ENCODE measurements at regions not wholly inside any gene's neighbourhood (a gene's known extent, or its start where the extent isn't known, plus 50 kb on each side); places are given as distances from the start of the nearest gene placed in this dataset.

DNA sequence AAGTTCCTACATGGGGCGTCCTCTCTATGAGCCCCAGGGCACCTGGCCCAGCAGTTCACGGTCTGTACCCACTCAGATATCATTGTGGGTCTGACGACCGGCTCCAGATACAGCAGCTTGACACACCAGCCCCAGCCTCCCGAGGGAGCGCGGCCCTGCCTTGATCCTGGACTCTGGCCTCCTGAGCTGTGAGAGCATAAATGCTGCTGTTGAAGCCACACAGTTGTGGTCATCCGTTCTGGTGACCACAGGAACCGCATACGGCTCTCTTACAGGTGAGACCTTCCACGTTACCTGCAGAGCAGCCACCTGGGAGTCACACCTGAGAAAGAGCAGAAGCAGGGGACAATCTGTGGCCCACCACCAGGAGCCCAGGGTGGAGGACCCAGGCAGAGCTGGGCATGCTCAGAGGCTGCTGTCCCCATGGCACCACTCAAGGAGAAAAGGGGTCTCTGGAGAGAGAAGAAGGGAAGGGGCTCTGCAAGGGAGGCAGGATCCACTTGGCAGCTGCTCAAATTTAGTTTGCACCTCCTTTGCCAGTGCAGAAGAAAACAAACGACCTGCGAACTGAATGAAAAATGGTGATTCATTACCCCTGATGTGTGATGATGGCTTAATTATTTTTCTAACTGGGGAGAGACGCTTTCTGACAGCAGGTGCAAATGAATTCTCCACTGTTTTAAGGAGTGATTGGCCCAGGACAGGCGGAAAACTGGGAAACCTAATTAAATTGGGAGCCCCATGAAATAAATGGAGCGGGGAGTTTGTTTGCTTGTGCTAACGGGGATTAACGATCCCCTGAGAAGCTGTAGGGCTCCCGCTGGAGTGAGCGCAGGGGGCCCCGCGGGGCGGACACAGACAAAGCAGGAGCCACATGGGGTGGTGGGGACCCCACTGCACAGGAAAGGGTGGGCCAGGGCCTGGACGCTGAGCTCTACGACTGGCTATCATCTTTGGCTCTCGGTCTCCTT, 208.9 kb downstream of the RBFOX3 start:
- H3K9me3 ChIP-seq (replicated peaks; ENCODE audit: control insufficient read depth, low read depth, low read length): no peaks in the 10 kb centered on the region
- WGBS (ENCODE audit: insufficient coverage): 35% methylated on average over 25 of the region's 26 CpGs
- no peak overlapping the region for H3K4me3 ChIP-seq (ENCODE audit: low read length)
- peaks cover 90% of the 10 kb centered on the region for H3K27me3 ChIP-seq (ENCODE audit: control insufficient read depth, insufficient read depth, low read length)
- DNase-seq: no peak
- peaks cover 9% of the 10 kb centered on the region for H3K4me1 ChIP-seq (ENCODE audit: control insufficient read depth, insufficient read depth, low read length)
- no peak overlapping the region for H3K27ac ChIP-seq (ENCODE audit: low read length)
- no peaks in the 10 kb centered on the region for H3K36me3 ChIP-seq (ENCODE audit: control insufficient read depth, insufficient read depth, low read length)

DNA sequence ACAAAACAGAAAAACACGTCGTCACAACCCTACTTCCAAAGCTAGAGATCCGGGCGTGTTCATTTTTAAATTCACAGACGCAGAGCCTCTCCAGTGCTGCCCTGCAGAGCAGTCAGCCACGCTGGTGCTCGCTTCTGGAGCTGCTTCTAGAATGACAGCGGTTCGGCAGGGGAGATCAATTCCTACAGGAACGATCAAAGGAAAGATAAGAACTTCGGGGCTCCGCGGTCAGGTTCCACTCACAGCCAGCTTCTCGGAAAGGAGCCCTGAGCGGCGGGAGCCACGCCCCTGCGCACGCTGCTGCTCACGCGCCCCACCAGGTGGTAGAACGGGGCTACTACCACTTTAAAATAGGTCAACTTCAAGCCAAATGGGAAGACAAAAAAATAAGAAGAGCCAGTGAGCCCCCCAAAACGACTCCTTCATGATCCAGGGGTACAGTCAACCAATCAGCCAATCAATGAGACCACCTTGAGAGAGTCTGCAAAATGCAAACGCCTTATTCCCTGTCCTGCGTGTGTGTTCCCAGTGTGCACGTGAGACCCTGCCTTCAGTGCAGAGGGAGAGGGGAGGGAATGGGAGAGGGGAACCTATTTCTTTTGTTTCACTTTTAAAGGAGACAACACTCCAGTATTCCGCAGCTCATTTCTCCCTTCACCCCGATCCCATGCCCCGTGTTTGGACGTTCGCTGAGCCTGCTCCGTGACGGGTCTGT, 209.7 kb downstream of the RBFOX3 start:
- H3K27me3 ChIP-seq (ENCODE audit: control insufficient read depth, insufficient read depth, low read length): peaks cover 90% of the 10 kb centered on the region
- DNase-seq: peak; percentile 75
- no peaks in the 10 kb centered on the region for H3K9me3 ChIP-seq (replicated peaks; ENCODE audit: control insufficient read depth, low read depth, low read length)
- H3K4me3 ChIP-seq (ENCODE audit: low read length): peak overlapping the region; percentile 17
- WGBS (ENCODE audit: insufficient coverage): 13% methylated on average over 28 of the region's 33 CpGs
- peaks cover 9% of the 10 kb centered on the region for H3K4me1 ChIP-seq (ENCODE audit: control insufficient read depth, insufficient read depth, low read length)
- no peaks in the 10 kb centered on the region for H3K36me3 ChIP-seq (ENCODE audit: control insufficient read depth, insufficient read depth, low read length)
- H3K27ac ChIP-seq (ENCODE audit: low read length): no peak overlapping the region

DNA sequence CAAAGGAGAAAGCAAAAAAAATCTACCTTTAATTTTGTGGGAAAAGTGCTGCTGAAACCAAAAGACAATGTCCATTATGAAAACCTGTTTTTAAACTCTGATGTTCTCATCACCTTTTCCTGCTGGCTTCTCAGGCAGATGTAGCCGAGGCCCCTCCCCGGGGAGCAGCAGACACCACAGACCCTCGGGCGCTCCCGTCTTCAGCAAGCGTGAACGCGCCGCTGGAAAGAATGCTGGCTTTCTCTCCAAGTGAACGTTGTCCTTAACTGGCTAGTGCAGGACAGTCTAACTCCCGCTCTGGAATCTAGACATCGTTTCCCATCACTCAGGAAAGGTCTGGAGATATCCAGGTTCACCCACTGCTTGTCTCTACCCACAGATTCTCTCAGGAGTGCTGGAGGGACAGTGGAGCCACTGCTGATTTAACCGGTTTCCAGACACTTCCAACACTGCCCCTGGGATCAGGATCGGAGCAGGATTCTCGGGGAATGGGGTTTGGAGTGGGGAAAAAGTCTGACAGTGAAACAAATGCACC, 211.2 kb downstream of the RBFOX3 start:
- no peaks in the 10 kb centered on the region for H3K36me3 ChIP-seq (ENCODE audit: control insufficient read depth, insufficient read depth, low read length)
- H3K27me3 ChIP-seq (ENCODE audit: control insufficient read depth, insufficient read depth, low read length): peaks cover 77% of the 10 kb centered on the region
- peaks cover 19% of the 10 kb centered on the region for H3K4me1 ChIP-seq (ENCODE audit: control insufficient read depth, insufficient read depth, low read length)
- H3K27ac ChIP-seq (ENCODE audit: low read length): no peak overlapping the region
- DNase-seq: no peak
- no peaks in the 10 kb centered on the region for H3K9me3 ChIP-seq (replicated peaks; ENCODE audit: control insufficient read depth, low read depth, low read length)
- H3K4me3 ChIP-seq (ENCODE audit: low read length): no peak overlapping the region
- whole genome bisulfite sequencing (ENCODE audit: insufficient coverage): 22% methylated on average over 12 of the region's 15 CpGs

DNA sequence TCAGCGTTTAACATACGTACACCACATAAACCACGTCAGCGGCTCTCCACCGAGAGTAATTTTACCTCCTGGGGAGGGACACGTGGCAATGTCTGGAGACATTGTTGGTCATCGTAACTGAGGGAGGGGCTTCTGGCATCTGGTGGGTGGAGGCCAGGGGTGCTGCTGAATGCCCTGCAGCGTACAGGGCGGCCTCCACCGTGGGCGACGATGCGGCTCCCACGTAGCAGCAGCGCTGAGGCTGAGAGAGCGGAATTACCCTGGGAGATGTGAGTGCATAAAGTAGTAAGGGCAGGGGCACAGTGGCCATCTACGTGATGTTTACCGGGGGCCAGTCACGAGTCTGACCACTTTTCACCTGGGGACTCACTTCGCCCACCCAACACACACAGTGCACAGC, 212.4 kb downstream of the RBFOX3 start:
- Histone ChIP-seq H3K27me3 (ENCODE audit: control insufficient read depth, insufficient read depth, low read length) (peaks cover 76% of the 10 kb centered on the region), H3K9me3 (replicated peaks; ENCODE audit: control insufficient read depth, low read depth, low read length) (no peaks in the 10 kb centered on the region), H3K4me1 (ENCODE audit: control insufficient read depth, insufficient read depth, low read length) (peaks cover 26% of the 10 kb centered on the region), H3K27ac (ENCODE audit: low read length) (no peak overlapping the region), H3K36me3 (ENCODE audit: control insufficient read depth, insufficient read depth, low read length) (no peaks in the 10 kb centered on the region), H3K4me3 (ENCODE audit: low read length) (no peak overlapping the region)
- no peak for DNase-seq
- WGBS (ENCODE audit: insufficient coverage): 74% methylated on average over 15 of the region's 20 CpGs

DNA sequence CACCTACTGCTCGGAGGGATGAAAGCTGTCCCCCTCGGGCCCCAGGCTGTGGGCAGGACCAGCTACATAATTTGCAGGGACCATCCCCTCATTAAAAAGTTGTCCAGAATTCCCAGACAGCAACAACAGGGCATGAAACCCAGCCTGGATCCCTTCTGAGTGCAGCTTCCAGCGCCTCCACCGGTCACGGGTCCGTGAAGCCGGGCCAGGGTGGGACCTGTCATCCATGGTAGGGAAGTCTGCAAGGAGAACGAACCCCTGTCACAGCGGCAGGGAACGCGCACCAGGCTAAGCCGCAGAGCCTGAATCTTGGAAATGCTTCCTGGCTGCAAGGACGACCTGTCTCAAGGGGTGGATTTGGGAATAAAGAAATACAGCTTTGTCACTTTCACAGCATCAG, 214.2 kb downstream of the RBFOX3 start:
- DNase-seq: peak; percentile 37
- Histone ChIP-seq H3K27ac (ENCODE audit: low read length) (no peak overlapping the region), H3K4me3 (ENCODE audit: low read length) (no peak overlapping the region), H3K9me3 (replicated peaks; ENCODE audit: control insufficient read depth, low read depth, low read length) (no peaks in the 10 kb centered on the region), H3K27me3 (ENCODE audit: control insufficient read depth, insufficient read depth, low read length) (peaks cover 77% of the 10 kb centered on the region), H3K4me1 (ENCODE audit: control insufficient read depth, insufficient read depth, low read length) (peaks cover 27% of the 10 kb centered on the region), H3K36me3 (ENCODE audit: control insufficient read depth, insufficient read depth, low read length) (no peaks in the 10 kb centered on the region)
- 40% methylated on average over 13 of the region's 13 CpGs for WGBS (ENCODE audit: insufficient coverage)

DNA sequence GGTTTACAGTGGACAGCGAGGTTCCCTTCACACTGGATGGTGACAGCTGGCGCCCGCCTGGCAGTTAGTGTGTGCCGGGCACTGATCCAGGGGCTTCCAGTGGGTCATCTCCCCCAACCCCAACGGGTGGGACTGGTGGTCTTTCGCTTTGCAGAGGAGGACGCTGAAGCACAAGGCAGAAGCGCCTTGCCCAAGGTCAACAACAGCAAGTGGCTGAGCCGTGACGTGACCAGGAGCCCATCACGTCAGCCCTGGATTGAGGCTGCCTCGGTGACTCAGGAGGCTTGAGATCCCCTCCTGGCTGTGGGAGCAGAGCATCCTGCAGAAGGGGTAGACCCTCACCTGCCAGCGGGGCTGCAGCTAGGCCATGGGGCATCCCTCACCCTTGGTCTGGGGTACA, 215.3 kb downstream of the RBFOX3 start:
- H3K36me3 ChIP-seq (ENCODE audit: control insufficient read depth, insufficient read depth, low read length): no peaks in the 10 kb centered on the region
- H3K4me3 ChIP-seq (ENCODE audit: low read length): no peak overlapping the region
- H3K9me3 ChIP-seq (replicated peaks; ENCODE audit: control insufficient read depth, low read depth, low read length): no peaks in the 10 kb centered on the region
- H3K27ac ChIP-seq (ENCODE audit: low read length): no peak overlapping the region
- WGBS (ENCODE audit: insufficient coverage): 77% methylated on average over 8 of the region's 13 CpGs
- peaks cover 20% of the 10 kb centered on the region for H3K4me1 ChIP-seq (ENCODE audit: control insufficient read depth, insufficient read depth, low read length)
- H3K27me3 ChIP-seq (ENCODE audit: control insufficient read depth, insufficient read depth, low read length): peaks cover 78% of the 10 kb centered on the region
- DNase-seq: no peak

DNA sequence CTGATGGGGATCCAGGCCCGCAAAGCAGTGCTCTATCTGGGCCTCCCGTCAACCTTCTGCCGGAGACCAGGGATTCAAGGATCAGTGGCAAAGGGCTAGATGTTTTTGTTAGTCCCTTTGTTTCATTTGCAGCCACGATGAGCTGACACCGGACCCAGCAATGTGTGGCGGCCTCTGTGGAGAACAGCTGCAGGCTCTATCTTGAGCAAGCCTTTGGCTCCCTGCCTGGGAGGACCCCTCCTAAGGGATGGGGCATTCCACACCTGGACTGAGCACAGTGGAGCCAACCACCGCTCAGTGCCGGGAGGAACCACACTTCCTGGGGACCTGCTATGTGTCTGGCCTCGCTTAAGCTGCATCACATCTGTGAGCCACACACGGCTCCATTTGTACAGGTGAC, 215.8 kb downstream of the RBFOX3 start:
- peak; percentile 64 for DNase-seq
- no peak overlapping the region for H3K4me3 ChIP-seq (ENCODE audit: low read length)
- no peaks in the 10 kb centered on the region for H3K9me3 ChIP-seq (replicated peaks; ENCODE audit: control insufficient read depth, low read depth, low read length)
- no peaks in the 10 kb centered on the region for H3K36me3 ChIP-seq (ENCODE audit: control insufficient read depth, insufficient read depth, low read length)
- H3K4me1 ChIP-seq (ENCODE audit: control insufficient read depth, insufficient read depth, low read length): peaks cover 20% of the 10 kb centered on the region
- H3K27ac ChIP-seq (ENCODE audit: low read length): no peak overlapping the region
- 25% methylated on average over 10 of the region's 10 CpGs for WGBS (ENCODE audit: insufficient coverage)
- H3K27me3 ChIP-seq (ENCODE audit: control insufficient read depth, insufficient read depth, low read length): peaks cover 78% of the 10 kb centered on the region

DNA sequence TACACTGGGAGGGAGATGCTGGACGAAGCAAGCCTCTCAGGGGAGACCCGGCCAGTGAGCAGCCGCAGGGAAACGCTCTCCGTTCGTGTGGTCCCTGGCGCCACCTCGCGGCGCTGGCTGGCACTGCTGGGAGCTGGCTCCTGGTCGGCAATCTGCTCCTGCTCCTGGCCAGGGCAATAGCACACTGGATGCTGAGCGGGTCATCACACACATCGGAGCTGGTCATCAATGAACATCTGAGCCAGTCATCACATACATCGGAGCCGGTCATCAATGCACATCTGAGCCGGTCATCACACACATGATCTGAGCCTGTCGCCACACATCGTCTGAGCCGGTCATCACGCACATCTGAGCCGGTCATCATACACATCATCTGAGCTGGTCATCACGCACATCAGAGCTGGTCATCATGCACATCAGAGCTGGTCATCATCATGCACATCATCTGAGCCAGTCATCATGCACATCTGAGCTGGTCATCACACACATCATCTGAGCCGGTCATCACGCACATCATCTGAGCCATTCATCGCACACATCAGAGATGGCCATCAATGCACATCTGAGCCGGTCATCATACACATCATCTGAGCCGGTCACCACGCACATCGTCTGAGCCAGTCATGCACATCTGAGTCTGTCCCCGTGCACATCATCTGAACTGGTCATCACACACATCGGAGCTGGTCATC, 217.3 kb downstream of the RBFOX3 start:
- no peaks in the 10 kb centered on the region for H3K36me3 ChIP-seq (ENCODE audit: control insufficient read depth, insufficient read depth, low read length)
- H3K27me3 ChIP-seq (ENCODE audit: control insufficient read depth, insufficient read depth, low read length): peaks cover 78% of the 10 kb centered on the region
- no peak overlapping the region for H3K27ac ChIP-seq (ENCODE audit: low read length)
- H3K4me3 ChIP-seq (ENCODE audit: low read length): no peak overlapping the region
- peak; percentile 71 for DNase-seq
- peaks cover 28% of the 10 kb centered on the region for H3K4me1 ChIP-seq (ENCODE audit: control insufficient read depth, insufficient read depth, low read length)
- 45% methylated on average over 31 of the region's 31 CpGs for WGBS (ENCODE audit: insufficient coverage)
- no peaks in the 10 kb centered on the region for H3K9me3 ChIP-seq (replicated peaks; ENCODE audit: control insufficient read depth, low read depth, low read length)

DNA sequence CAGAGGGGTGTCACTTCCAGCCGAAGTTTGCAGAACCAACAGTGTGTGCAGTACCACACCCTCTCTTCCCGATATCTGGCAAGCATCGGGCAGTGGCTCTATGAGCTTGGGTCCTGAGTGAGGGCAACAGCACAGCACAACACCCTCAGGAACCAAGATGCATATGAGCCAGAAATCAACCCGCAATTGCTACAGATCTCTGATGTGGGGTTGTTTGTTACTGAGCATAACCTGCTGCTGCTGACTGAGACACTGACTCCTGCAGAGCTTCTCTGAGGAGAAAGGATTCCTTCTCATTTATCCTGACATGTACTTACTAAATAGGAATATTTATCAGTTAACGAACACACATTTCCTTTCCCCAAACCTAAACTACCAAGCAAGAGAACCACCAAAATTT, 218.3 kb downstream of the RBFOX3 start:
- no peak overlapping the region for H3K27ac ChIP-seq (ENCODE audit: low read length)
- no peak for DNase-seq
- H3K36me3 ChIP-seq (ENCODE audit: control insufficient read depth, insufficient read depth, low read length): no peaks in the 10 kb centered on the region
- peaks cover 75% of the 10 kb centered on the region for H3K27me3 ChIP-seq (ENCODE audit: control insufficient read depth, insufficient read depth, low read length)
- no peak overlapping the region for H3K4me3 ChIP-seq (ENCODE audit: low read length)
- H3K9me3 ChIP-seq (replicated peaks; ENCODE audit: control insufficient read depth, low read depth, low read length): no peaks in the 10 kb centered on the region
- H3K4me1 ChIP-seq (ENCODE audit: control insufficient read depth, insufficient read depth, low read length): peaks cover 34% of the 10 kb centered on the region
- WGBS (ENCODE audit: insufficient coverage): 100% methylated on average over 2 of the region's 5 CpGs

Data from muscle of leg (tissue), 3 donors.